ENCODE measurements at regions not wholly inside any gene's neighbourhood (a gene's known extent, or its start where the extent isn't known, plus 50 kb on each side); places are given as distances from the start of the nearest gene placed in this dataset.

DNA sequence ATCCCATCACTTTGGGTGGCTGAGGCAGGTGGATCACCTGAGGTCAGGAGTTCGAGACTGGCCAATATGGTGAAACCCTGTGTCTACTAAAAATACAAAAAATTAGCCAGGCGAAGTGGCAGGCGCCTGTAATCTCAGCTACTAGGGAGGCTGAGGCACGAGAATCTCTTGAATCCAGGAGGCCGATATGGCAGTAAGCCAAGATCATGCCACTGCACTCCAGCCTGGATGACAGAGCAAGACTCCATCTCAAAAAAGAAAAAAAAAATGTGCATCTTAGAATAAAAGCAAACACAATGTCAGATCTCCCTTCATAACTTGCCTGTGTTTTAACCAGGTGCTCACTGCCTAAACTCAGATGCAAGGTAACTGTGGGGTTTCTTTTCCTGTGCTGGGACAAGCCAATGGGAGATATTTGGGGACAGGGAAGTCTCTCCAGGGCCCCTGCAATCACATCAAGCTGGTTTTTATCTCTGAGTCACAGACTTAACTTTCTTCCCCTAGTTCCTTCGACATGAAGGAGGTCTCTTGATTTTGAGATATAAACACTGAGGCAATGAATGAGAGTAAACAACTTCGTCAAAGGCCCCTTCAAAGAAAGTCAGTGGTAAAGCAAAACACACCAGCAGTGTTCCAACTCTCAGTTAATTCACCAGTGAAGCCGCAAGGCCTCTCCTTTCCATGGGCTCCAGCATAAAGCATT is 99.1 kb downstream of the SNX18 start:
- DNase-seq (ENCODE audit: low read depth in 2 of 2), result no peak

GRCh38 chr5:54616031-54616430 is 98.5 kb downstream of the SNX18 start:
- DNase-seq (ENCODE audit: low read depth in 2 of 2), result no peak

- DNase-seq (ENCODE audit: low read depth in 2 of 2), result no peak
Measured at GRCh38 chr5:54615381-54615780, 97.8 kb downstream of the SNX18 start.

DNA sequence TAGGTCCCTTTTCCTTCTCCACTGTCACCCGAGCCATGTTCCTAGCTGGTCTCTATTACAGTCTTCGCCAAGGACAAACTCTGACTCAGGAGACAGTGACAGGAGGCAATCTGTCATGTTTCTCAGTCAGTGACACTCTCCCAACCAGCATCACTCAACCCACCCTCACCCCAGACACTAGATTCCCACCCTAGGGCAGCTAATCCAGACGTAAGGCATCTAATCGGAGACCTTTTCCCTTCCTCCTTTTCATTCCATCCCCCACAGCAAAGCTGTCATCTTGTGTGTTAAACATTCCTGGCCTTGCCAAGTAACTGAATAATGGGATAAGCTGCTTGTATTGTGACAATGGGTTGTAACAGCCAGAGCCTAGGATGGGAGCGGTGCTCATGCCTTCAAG is 95.2 kb downstream of the SNX18 start:
- no peak for DNase-seq (ENCODE audit: low read depth in 2 of 2)

GRCh38 chr5:54611290-54611951 is 93.9 kb downstream of the SNX18 start:
- no peak for DNase-seq (ENCODE audit: low read depth in 2 of 2)

DNA sequence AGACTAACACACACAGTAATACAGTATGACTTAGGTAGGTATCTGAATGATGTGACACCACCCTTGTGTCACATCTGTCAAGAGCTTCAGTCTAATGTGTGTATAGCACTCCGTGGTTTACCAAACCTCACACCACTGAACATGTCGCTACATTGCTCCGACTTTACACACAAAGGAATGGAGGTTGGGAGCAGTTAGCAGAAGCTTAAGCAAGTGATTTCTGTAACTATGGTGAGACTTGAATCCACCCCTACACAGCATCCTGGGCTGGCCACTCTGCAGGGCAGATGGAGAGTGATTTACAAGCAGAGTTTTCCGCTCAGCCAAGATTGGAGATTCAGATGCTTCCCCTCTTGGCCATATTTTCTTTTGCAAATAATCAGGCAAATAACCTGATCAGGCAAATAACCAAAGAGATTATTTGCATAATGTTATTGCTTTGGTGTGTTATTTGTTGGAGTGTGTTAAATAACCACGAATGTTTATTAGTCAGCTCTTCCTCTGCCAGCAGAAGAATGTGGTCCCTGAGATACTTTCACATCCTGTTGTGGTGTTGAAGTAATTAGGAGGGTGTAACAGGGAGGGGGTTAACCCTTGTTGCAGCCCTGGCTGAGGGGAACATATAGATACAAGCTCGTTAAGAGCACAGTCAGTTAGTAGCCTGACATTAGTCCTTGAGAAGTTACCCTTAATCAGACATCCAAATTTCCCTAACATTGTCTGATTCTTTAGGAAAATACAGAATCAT is 92.8 kb downstream of the SNX18 start:
- peak in 1 of 2 donors; percentile 12 for DNase-seq (ENCODE audit: low read depth in 2 of 2)

GRCh38 chr5:54608423-54609085 is 91.0 kb downstream of the SNX18 start:
- DNase-seq (ENCODE audit: low read depth in 2 of 2), result no peak

DNA sequence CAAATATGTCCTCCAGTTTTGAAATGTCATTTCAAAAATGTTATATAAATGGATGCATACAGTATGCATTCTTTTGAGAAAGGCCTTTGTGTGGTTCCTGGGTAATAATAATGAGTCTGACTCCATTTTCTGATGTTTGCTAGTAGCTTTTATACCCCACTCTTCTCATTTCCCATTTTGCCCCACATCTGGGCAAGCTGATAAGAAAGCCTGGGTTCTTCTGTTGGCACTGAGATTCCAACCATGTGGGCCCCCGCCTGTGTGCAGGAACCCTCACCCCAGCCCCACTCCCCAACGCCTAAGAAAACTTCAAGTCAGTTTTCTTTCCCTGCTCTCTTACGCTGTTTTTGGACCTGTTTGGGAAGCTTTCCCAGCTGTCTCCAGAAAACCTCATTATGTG is 89.4 kb downstream of the SNX18 start:
- DNase-seq (ENCODE audit: low read depth in 2 of 2), result no peak

GRCh38 chr5:54603372-54603771 is 85.8 kb downstream of the SNX18 start:
- no peak for DNase-seq (ENCODE audit: low read depth in 2 of 2)

DNA sequence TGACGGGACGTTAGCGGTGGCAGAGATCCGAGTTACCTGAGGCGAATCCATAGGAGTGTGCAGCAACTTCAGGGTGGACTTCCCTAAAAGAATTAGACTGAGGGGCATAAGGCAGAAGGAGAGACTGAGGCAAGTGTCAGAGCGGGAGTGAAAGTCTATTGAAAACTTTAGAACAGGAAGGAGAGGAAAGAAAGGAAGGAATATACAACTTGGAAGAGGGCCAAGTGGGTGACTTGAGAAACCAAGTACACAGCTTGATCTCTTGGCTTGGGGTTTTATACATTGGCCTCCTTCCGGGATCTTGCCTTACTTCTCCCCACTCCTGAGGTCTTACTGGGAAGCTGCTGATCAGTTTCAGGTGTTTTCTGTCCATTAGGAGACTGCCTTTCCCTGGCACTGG is 84.9 kb downstream of the SNX18 start:
- no peak for DNase-seq (ENCODE audit: low read depth in 2 of 2)

DNA sequence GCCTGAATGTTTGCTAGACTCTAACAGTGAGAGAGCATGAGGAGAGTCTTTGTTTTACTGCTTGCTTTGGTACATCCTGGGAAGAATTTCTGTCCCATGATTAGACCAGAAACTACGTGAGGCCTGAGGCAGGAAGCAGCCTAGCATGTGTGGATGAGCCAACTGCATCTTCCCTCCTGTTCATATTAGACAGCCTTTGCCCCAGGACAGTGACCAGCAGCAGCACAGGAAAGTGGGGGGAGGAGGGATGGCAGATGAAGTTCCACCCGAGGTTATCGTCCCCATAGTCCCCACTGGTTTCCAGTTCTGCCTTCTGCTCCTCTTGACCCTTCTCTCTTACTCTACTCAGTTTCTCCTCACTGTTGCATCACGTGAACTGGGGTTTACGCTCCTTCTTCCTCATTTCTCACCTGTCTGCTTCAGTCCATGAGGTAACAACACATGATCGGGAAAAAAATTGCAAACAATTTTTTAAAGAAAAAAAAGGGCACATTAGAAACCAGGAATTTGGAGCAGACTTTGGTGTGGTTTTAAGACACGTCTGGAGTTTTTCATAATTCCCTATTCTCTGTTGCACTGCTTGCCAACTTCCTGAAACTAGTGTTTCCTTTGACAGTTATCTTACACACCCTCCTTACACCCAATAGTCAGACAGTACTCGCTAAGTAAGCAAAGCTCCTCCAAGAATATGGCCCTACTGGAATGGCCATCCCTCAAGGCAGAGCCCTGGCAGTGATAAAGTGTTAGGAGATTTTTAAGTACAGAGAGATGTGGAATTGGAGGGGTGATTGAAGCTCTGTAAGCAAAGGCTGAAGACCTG is 84.1 kb downstream of the SNX18 start:
- DNase-seq (ENCODE audit: low read depth in 2 of 2), result no peak

All from stimulated activated CD8-positive, alpha-beta memory T cell treated with anti-CD3 and anti-CD28 coated beads, Interleukin-7, amount 100 ng/mL, for 4 hours (primary cell).